ENCODE measurements at regions not wholly inside any gene's neighbourhood (a gene's known extent, or its start where the extent isn't known, plus 50 kb on each side); places are given as distances from the start of the nearest gene placed in this dataset.

DNA sequence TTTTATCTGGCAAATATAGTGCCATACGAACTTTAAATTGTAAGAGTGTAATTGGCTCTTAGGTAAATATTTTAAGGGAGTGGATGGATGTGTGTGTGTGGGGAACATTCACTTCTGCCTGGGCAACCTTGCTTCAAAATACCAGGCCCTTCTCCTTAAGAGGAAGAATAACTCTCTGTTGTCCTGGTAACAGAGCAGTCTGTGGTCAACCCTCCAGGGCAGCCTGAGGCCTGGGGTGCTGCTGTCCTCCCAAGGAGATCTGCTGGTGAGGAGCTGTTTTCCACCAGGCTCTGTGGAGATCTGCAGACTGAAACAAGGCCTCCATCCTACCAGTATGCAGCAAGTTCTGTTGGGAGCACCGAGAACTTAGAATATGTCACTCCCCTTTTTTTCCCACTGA, 325.2 kb downstream of the PSAT1 start:
- CTCF ChIA-PET, result interaction anchor here (0.6 kb wide), 1 partner anchor 1087 kb away, joined by 3 read pairs; no protein-coding TSS in a partner anchor
- intact Hi-C loops (cut with micrococcal nuclease; ENCODE audit: unreplicated experiment), result no loop called here
- Mint-ChIP-seq H3K4me3 (ENCODE audit: low read depth, unreplicated experiment) (no peak overlapping the region), H3K9me3 (ENCODE audit: low read depth, unreplicated experiment) (no peaks in the 10 kb centered on the region), H3K27me3 (ENCODE audit: unreplicated experiment) (peaks cover 27% of the 10 kb centered on the region), H3K27ac (ENCODE audit: unreplicated experiment) (no peak overlapping the region), H3K4me1 (ENCODE audit: low read depth, unreplicated experiment) (no peaks in the 10 kb centered on the region), H3K36me3 (ENCODE audit: insufficient read depth, unreplicated experiment) (no peaks in the 10 kb centered on the region)
- TF ChIP-seq CTCF (IDR thresholded peaks at IDR 0.05; ENCODE audit: unreplicated experiment), result no peak
- BruUV-seq (replicated peaks), result no TSS peak
- no peak for DNase-seq

- no peak for TF ChIP-seq CTCF (IDR thresholded peaks at IDR 0.05; ENCODE audit: unreplicated experiment)
- Mint-ChIP-seq H3K9me3 (ENCODE audit: low read depth, unreplicated experiment) (peaks cover 2% of the 10 kb centered on the region), H3K4me3 (ENCODE audit: low read depth, unreplicated experiment) (no peak overlapping the region), H3K36me3 (ENCODE audit: insufficient read depth, unreplicated experiment) (no peaks in the 10 kb centered on the region), H3K27me3 (ENCODE audit: unreplicated experiment) (peaks cover 16% of the 10 kb centered on the region), H3K27ac (ENCODE audit: unreplicated experiment) (no peak overlapping the region), H3K4me1 (ENCODE audit: low read depth, unreplicated experiment) (no peaks in the 10 kb centered on the region)
- no peak for DNase-seq
- CTCF ChIA-PET, result no interaction called here
- intact Hi-C loops (cut with micrococcal nuclease; ENCODE audit: unreplicated experiment), result no loop called here
- BruUV-seq (replicated peaks), result no TSS peak
These were observed 330.0 kb downstream of the PSAT1 start for GRCh38 chr9:78626971-78627370.

DNA sequence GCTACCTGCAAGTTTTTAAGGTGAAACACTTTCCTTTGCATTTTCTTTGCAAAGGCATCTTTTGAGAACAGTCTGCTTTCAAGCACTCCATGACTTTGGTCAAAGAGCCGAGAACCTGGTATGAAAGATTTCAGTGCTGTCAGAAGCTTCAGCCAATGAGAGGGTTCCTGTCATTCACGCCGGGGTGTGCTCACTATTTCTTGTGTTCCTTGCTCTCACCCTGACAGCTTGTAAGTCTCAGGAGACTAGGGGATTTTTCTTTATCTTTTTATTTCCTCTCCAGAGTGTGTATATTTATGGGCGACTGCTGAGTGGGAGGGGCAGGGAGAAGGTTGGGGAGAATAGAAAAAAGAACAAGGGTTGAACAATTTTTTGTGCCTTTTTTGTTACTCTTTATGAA, 334.0 kb downstream of the PSAT1 start:
- Mint-ChIP-seq H3K27me3 (ENCODE audit: unreplicated experiment) (no peaks in the 10 kb centered on the region), H3K4me3 (ENCODE audit: low read depth, unreplicated experiment) (no peak overlapping the region), H3K27ac (ENCODE audit: unreplicated experiment) (no peak overlapping the region), H3K36me3 (ENCODE audit: insufficient read depth, unreplicated experiment) (no peaks in the 10 kb centered on the region), H3K4me1 (ENCODE audit: low read depth, unreplicated experiment) (no peaks in the 10 kb centered on the region), H3K9me3 (ENCODE audit: low read depth, unreplicated experiment) (peaks cover 2% of the 10 kb centered on the region)
- no peak for DNase-seq
- intact Hi-C loops (cut with micrococcal nuclease; ENCODE audit: unreplicated experiment), result no loop called here
- no TSS peak for BruUV-seq (replicated peaks)
- CTCF ChIA-PET, result no interaction called here
- TF ChIP-seq CTCF (IDR thresholded peaks at IDR 0.05; ENCODE audit: unreplicated experiment), result no peak

DNA sequence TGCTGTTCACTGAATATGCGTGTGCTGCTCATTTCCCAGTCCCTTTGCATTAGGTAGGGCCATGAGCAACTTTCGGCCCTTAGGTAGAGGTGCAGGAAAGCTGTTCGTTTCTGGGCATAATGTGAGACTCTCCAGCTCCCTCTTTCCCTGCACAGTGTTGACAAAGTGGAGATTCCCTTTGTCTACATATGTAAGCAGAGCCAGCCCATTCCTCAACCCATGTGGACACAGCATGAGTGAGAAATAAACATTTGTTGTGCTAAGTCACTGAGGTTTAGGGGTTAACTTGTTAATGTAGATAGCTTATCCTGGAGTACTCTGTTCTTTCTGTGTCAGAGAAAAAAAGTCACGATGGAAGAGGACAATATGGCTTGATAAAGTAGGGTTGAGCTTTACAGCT, 343.8 kb downstream of the PSAT1 start:
- intact Hi-C loops (cut with micrococcal nuclease; ENCODE audit: unreplicated experiment), result no loop called here
- no peak overlapping the region for H3K4me3 Mint-ChIP-seq (ENCODE audit: low read depth, unreplicated experiment)
- H3K4me1 Mint-ChIP-seq (ENCODE audit: low read depth, unreplicated experiment), result no peaks in the 10 kb centered on the region
- no peak for TF ChIP-seq CTCF (IDR thresholded peaks at IDR 0.05; ENCODE audit: unreplicated experiment)
- no peaks in the 10 kb centered on the region for H3K36me3 Mint-ChIP-seq (ENCODE audit: insufficient read depth, unreplicated experiment)
- H3K27me3 Mint-ChIP-seq (ENCODE audit: unreplicated experiment), result peaks cover 29% of the 10 kb centered on the region
- no TSS peak for BruUV-seq (replicated peaks)
- CTCF ChIA-PET, result no interaction called here
- no peak overlapping the region for H3K27ac Mint-ChIP-seq (ENCODE audit: unreplicated experiment)
- DNase-seq, result no peak
- peaks cover 2% of the 10 kb centered on the region for H3K9me3 Mint-ChIP-seq (ENCODE audit: low read depth, unreplicated experiment)

DNA sequence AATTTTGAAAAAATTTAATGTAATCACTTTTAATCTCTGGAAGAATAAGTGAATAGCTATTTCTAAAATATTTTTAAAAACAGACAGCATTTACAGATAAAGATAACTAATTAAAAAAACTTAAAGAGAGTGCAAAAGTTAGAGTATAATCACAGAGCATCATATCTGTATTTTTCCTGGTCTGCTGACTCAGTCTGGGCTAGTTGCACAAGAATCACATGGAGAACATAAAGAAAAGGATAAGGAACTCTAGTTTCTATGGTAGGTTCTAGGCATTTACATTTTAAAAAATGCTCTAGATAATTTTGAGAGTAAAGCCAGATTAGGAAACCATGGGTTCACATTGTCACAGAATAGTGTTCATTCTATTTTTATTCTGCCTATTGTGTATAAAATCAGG, 347.4 kb downstream of the PSAT1 start:
- Mint-ChIP-seq H3K27me3 (ENCODE audit: unreplicated experiment) (peaks cover 16% of the 10 kb centered on the region), H3K4me1 (ENCODE audit: low read depth, unreplicated experiment) (no peaks in the 10 kb centered on the region), H3K27ac (ENCODE audit: unreplicated experiment) (no peak overlapping the region), H3K9me3 (ENCODE audit: low read depth, unreplicated experiment) (no peaks in the 10 kb centered on the region), H3K36me3 (ENCODE audit: insufficient read depth, unreplicated experiment) (no peaks in the 10 kb centered on the region), H3K4me3 (ENCODE audit: low read depth, unreplicated experiment) (no peak overlapping the region)
- intact Hi-C loops (cut with micrococcal nuclease; ENCODE audit: unreplicated experiment), result no loop called here
- TF ChIP-seq CTCF (IDR thresholded peaks at IDR 0.05; ENCODE audit: unreplicated experiment), result no peak
- BruUV-seq (replicated peaks), result no TSS peak
- DNase-seq, result no peak
- CTCF ChIA-PET, result no interaction called here
